GM19025 (cell line): ENCODE measurements at regions not wholly inside any gene's neighbourhood (a gene's known extent, or its start where the extent isn't known, plus 50 kb on each side); places are given as distances from the start of the nearest gene placed in this dataset.
A peak's percentile ranks its signal among the peaks of the same experiment; 100 is the strongest.
"Not testable (repeated sequence)": the region's sequence is repeated elsewhere in the genome, so short reads cannot be mapped to it uniquely, and the experiment has no call there.

Experiments
- ATAC-seq: cut with Tn5 transposase; IDR thresholded peaks from one replicate; pipeline ENCODE4 v1.9.1; 2021; ENCODE audit warnings: mild to moderate bottlenecking, low read depth, moderate library complexity; ENCODE audit not compliant: unreplicated experiment

- no peak for ATAC-seq
Observed at GRCh38 chr12:67068204-67068731, 200.9 kb upstream of the CAND1 start.

- ATAC-seq, result peak; percentile 49
Observed at GRCh38 chr12:67068761-67069450, 200.3 kb upstream of the CAND1 start.

- ATAC-seq, result peak; percentile 56
Observed at GRCh38 chr12:67069451-67070306, 199.5 kb upstream of the CAND1 start.

- ATAC-seq, result no peak
Observed at GRCh38 chr12:67070307-67070600, 198.9 kb upstream of the CAND1 start.

- ATAC-seq, result no peak
Observed at GRCh38 chr12:67070604-67071003, 198.6 kb upstream of the CAND1 start.

DNA sequence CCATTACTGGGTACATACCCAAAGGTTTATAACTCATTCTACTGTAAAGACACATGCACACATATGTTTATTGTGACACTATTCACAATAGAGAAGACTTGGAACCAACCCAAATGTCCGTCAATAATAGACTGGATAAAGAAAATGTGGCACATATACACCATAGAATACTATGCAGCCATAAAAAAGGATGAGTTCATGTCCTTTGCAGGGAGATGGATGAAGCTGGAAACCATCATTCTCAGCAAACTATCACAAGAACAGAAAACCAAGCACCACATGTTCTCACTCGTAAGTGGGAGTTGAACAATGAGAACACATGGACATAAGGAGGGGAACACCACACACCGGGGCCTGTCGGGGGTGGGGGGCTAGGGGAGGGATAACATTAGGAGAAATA lies 196.9 kb upstream of the CAND1 start:
- not testable (repeated sequence) for ATAC-seq

DNA sequence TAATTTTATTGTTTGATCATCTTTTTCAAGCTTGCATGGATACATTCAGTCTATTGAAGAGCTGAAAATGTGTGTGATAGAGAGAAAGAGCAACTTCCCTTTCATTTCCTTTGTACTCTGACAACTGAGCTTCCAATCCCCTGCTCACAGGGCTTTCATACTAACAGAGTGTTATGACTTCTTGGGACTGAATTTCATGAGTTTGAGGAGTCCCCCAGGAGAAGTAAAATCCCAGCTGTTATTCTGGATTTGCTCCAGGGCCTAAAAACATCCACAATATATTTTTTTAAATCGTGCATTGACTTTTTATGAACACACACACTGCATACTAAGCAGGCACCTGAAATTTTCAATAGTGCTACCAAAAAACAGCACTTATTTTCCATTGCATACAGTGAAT lies 195.8 kb upstream of the CAND1 start:
- no peak for ATAC-seq

- ATAC-seq, result no peak
Observed at GRCh38 chr12:67074072-67074471, 195.1 kb upstream of the CAND1 start.

- no peak for ATAC-seq
Observed at GRCh38 chr12:67077617-67078016, 191.5 kb upstream of the CAND1 start.

DNA sequence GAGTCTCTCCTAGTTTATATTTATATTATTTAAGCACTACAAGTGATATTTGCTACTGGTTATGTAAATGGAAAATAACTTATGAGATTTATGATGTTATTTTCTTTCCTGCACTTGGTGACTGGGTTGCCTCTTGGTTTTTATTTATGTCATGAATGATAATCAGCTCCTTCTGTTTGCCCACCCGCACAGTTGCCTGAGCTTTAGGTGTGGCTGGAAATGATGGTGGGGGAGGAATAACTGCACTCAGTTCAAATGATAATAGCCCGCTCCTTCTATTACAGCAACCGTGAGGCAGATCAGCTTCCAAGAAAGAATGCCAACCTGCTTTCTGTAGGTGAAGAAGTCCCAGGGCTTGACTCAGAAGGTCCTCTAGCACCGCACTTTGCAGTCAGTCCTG lies 190.2 kb upstream of the CAND1 start:
- ATAC-seq, result no peak

- ATAC-seq, result no peak
Observed at GRCh38 chr12:67080637-67081036, 188.5 kb upstream of the CAND1 start.

- ATAC-seq, result no peak
Observed at GRCh38 chr12:67082221-67082620, 186.9 kb upstream of the CAND1 start.

- ATAC-seq, result no peak
Observed at GRCh38 chr12:67085699-67086098, 183.5 kb upstream of the CAND1 start.

- no peak for ATAC-seq
Observed at GRCh38 chr12:67086116-67086515, 183.0 kb upstream of the CAND1 start.

GRCh38 chr12:67088401-67089118 lies 180.6 kb upstream of the CAND1 start:
- no peak for ATAC-seq

DNA sequence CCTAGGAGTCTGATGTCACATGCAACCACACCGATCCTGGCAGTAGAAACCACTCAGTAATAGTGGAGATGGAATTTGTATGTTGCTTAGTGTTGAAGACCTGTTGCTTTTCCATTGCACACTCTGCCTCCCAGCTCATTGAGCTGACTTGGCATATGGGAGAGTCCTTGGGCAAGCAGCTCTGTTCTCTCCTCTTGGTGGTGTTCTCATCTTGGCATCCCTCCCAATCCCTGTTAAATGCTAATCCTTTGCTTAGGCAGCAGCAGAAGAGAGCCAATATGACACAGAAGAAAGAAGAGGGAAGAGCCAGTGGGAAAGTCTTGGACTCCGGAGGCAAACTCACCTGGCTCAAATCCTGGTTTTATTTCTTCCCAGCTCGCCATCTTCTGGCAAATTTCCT lies 178.0 kb upstream of the CAND1 start:
- no peak for ATAC-seq

GRCh38 chr12:67091678-67092077 lies 177.5 kb upstream of the CAND1 start:
- no peak for ATAC-seq

DNA sequence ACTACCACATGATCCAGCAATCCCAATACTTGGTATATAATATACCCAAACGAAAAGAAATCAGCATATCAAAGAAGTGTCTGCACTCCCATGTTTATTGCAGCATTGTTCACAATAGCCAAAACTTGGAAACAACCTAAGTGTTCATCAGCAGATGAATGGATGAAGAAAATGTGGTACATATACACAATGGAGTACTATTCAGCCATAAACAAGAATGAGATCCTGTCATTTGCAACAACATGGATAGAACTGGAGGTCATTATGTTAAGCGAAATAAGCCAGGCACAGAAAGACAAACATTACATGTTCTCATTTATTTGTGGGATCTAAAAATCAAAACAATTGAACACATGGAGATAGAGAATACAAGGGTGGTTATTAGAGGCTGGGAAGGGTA lies 176.2 kb upstream of the CAND1 start:
- not testable (repeated sequence) for ATAC-seq

GRCh38 chr12:67096533-67097318 lies 172.4 kb upstream of the CAND1 start:
- ATAC-seq, result no peak

GRCh38 chr12:67099858-67100257 lies 169.3 kb upstream of the CAND1 start:
- ATAC-seq, result no peak
